GM12878 (cell line): ENCODE measurements at regions not wholly inside any gene's neighbourhood (a gene's known extent, or its start where the extent isn't known, plus 50 kb on each side); places are given as distances from the start of the nearest gene placed in this dataset.

ENCODE experiments used
- FOS ChIP-seq: IDR thresholded peaks from 3 replicates; pipeline ENCODE4 v1.6.1; 2011; ENCODE audit warnings: borderline replicate concordance; ENCODE audit not compliant: insufficient read length; ENCODE audit errors: extremely low read depth
- NBN ChIP-seq: fragments of 450-650 bp; IDR thresholded peaks from 2 replicates; pipeline ENCODE4 v1.6.1; 2016
- POLR2A ChIP-seq: IDR thresholded peaks from 2 replicates; pipeline ENCODE4 v1.6.1; 2011; ENCODE audit warnings: low read depth, mild to moderate bottlenecking, low read length
- RAD21 ChIP-seq: IDR thresholded peaks from 2 replicates; pipeline ENCODE4 v1.6.1; 2011; ENCODE audit warnings: mild to moderate bottlenecking, low read depth, low read length, moderate library complexity; ENCODE audit not compliant: insufficient read depth
- SP1 ChIP-seq: IDR thresholded peaks from one replicate; pipeline ENCODE4 v1.6.1; 2011; ENCODE audit warnings: low read depth, low read length
- TF ChIP-seq, protein P1 (sequence below), 3 experiments: IDR thresholded peaks in 2 of 3; conservative IDR thresholded peaks in 1 of 3; 2 replicates each; pipeline ENCODE4 v1.5.1; 2011; ENCODE audit warnings: low read depth in 3 of 3, low read length in 3 of 3, mild to moderate bottlenecking in 3 of 3, control low read depth in 2 of 3, moderate library complexity in 2 of 3, inconsistent platforms in 1 of 3, mixed read lengths in 1 of 3; ENCODE audit not compliant: control insufficient read depth in 2 of 3, insufficient read depth in 1 of 3; ENCODE audit errors: extremely low read depth in 1 of 3

DNA sequence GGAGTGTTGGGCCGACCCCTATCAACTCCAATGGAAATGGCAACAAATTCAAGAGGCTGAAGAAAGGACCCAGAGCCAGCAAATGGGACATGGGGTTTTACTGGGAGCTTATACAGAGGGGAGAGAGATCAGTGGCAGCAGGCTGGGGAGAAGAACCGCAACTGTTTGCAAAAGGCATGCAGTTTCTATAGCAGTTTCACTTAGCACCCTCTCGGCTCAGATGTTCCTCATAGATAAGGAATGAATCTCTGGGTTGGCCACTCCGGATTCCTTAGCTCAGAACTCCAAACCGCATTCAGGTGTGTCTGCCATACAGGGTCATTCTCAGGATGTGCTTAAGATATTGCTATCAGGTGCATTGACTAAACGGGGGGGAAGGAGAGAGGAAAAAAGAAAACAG is 71.1 kb upstream of the RPL38 start:
- TF ChIP-seq FOS (no peak), NBN (no peak), RAD21 (no peak), POLR2A (no peak), SP1 (no peak)
- TF ChIP-seq, protein P1, sequence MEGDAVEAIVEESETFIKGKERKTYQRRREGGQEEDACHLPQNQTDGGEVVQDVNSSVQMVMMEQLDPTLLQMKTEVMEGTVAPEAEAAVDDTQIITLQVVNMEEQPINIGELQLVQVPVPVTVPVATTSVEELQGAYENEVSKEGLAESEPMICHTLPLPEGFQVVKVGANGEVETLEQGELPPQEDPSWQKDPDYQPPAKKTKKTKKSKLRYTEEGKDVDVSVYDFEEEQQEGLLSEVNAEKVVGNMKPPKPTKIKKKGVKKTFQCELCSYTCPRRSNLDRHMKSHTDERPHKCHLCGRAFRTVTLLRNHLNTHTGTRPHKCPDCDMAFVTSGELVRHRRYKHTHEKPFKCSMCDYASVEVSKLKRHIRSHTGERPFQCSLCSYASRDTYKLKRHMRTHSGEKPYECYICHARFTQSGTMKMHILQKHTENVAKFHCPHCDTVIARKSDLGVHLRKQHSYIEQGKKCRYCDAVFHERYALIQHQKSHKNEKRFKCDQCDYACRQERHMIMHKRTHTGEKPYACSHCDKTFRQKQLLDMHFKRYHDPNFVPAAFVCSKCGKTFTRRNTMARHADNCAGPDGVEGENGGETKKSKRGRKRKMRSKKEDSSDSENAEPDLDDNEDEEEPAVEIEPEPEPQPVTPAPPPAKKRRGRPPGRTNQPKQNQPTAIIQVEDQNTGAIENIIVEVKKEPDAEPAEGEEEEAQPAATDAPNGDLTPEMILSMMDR (IDR thresholded peaks at IDR 0.05 in 2 of 3, conservative IDR thresholded peaks at IDR 0.05 in 1 of 3; ENCODE audit: control insufficient read depth in 2 of 3, extremely low read depth in 1 of 3, insufficient read depth in 1 of 3, low read depth in 3 of 3, low read length in 3 of 3), result no peak
